ENCODE measurements at regions not wholly inside any gene's neighbourhood (a gene's known extent, or its start where the extent isn't known, plus 50 kb on each side); places are given as distances from the start of the nearest gene placed in this dataset.
"Not testable (repeated sequence)": the region's sequence is repeated elsewhere in the genome, so short reads cannot be mapped to it uniquely, and the experiment has no call there.

DNA sequence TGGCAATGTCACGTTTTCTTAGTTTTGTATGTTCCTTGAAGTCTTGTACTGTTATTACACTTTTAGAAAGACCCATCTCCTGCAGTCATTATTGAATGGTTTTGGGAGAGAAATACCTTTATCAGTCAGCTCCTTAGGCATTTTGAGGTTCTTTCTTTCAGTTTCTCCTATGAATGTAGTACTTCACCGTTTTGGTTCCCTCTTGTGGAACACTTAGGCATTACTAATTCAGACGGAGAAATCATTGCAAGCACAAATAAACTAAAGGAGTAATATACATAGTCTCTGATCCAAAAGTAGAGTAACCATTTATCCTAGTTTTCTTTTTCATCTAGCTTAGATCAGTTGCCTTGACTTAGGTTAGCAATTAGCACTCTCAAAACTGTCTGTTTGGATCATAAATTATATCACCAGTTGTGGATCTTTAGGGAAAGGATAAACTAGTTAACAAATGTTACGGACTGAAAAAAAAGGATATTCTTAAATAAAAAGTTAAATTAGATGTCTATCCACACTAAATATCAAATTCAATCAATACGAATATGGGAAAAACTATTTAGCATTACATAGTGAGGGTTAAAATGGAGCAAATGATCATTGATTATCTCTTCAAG, 1538.3 kb upstream of the SEL1L start:
- DNase-seq (ENCODE audit: low read depth) = peak; percentile 1

DNA sequence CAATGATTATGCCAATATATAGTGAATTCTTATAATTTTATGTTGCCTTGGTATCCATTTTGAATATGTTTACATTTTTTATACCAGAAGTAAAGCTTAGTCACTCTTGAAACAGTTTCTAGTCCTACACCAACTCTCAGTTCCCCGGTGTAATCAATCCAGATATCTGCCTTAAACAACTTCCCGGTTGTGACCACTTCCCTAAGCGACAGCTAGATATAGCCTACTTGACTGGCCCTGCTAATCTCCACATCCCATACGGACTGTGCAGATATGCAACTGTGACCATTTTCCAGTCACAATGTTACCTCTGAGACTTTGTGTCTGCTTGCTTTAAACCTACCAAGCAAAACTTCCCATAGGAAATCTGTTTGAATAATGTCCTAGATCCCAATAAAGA, 1551.5 kb upstream of the SEL1L start:
- no peak for DNase-seq (ENCODE audit: low read depth)

DNA sequence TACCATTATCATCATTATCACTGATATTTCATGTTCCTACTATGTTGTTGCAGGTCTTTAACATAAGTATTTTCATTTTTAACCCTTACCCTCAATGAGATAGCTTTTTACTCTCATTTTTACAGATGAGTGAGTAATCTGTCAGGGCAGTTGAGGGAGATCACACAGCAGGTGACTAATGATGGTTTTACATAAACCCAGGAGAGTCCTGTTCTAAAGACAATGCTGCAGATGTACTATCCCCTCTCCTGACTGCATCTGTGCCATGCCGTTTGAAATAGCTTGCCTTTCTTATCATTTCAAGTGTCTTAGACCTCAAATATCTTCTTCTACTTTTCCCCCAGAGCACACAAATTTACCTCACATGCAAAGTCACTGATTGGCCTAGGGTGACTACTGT, 1552.1 kb upstream of the SEL1L start:
- no peak for DNase-seq (ENCODE audit: low read depth)

DNA sequence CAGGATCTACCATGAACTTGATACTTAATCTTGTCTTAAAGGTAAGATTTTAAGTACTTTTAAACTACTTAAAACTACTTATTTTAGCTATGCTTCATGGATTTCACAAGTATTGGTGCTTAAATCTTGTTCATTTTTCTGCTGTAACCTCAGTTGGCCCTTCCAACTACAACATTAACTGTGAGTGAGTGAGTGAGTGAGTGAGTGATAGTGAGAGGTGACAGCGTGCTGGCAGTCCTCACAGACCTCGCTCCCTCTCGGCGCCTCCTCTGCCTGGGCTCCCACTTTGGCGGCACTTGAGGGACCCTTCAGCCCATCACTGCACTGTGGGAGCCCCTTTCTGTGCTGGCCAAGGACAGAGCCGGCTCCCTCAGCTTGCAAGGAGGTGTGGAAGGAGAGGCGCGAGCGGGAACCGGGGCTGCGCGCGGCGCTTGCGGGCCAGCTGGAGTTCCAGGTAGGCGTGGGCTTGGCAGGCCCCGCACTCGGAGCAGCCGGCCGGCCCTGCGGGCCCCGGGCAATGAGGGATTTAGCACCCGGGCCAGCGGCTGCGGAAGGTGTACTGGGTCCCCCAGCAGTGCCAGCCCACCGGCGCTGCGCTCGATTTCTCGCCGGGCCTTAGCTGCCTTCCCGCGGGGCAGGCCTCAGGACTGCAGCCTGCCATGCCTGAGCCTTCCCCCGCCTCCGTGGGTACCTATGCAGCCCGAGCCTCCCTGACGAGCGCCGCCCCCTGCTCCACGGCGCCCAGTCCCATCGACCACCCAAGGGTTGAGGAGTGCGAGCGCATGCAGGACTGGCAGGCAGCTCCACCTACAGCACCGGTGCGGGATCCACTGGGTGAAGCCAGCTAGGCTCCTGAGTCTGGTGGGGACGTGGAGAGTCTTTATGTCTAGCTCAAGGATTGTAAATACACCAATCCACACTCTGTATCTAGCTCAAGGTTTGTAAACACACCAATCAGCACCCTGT, 1558.6 kb upstream of the SEL1L start:
- DNase-seq (ENCODE audit: low read depth) = not testable (repeated sequence)

DNA sequence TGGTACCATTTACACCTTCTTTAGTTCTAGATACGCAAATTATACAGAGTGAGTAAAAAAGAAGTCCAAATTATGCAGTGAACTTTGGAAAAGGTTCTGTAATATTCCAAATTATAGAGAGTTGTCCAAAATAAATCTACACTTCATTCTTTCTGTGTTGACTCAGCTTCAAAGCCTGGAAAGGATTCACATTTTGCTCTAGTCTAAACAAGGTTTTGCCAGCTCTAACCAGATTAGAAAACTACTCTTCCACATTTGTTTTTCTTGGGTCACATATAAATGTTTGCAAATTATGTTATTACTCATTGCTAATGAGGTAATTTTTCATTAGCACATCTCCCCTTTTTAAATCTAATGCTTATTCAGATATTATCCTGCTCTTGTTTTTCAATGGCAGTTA, 1562.4 kb upstream of the SEL1L start:
- no peak for DNase-seq (ENCODE audit: low read depth)

DNA sequence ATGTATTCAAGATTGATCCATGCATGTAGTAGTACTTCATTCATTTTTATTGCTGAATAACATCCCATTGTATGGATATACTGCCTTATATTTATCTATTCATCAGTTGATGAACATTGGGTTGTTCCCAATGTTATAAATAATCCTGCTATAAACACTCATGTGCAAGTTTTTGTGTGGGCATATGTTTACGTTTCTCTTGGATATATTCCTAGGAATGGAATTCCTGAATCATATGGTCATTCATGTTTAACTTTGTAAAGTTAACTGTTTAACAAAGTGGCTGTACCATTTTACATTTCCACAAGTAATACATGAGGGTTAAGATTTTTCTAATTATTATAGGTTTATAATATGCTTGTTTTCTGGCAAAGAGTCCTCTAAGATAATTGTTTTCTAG, 1568.2 kb upstream of the SEL1L start:
- DNase-seq (ENCODE audit: low read depth) = no peak

DNA sequence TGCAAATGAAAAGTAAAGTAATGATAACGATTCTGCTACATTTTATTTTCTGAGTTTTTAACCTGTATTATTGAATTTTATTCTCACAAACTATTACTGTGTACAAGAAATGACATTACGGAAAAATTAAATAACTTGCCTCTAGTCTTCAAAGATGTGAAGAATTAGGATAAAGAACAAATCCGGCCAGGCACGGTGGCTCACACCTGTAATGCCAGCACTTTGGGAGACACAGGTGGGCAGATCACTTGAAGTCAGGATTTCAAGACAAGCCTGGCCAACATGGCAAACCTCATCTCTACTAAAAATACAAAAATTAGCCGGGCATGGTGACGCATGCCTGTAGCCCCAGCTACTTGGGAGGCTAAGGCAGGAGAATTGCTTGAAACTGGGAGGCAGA, 1584.4 kb upstream of the SEL1L start:
- DNase-seq (ENCODE audit: low read depth) = no peak

DNA sequence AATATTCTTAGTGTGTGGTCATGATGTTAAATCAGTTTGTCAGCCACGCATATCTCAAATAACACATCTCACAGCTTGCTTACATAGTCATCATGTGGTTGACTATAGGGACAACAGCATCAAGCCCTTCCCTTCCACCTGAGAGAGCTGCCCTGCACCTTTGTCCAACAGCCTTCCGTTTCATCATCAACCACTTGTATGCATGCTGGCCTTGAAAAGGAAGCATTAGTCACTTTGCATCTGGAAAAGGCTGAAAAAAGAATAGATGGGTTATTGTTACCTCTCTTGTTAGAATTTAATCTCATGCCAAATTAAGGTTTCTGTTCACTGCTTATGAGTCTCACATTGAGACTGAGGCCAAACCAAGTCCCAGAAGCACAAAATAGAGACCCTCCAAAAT, 1586.5 kb upstream of the SEL1L start:
- no peak for DNase-seq (ENCODE audit: low read depth)

DNA sequence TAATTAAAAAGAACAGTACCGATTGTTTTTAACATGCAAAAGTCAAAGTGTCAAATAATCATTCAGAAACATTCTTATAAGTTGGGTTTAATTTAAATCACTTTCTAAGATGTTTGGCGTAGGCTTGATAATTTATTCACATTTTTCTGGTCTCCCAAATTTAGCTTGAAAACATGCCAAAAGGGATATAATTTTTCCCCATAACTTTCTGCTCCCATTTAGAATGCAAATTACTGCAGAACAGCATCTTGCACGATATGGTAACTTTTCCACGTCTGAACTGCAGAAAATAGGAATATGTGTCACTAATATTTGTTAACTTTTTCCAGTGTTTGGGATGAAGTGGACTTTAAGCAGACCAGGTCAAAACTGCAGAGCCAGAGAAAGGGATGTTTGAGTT, 1592.4 kb upstream of the SEL1L start:
- DNase-seq (ENCODE audit: low read depth) = no peak

DNA sequence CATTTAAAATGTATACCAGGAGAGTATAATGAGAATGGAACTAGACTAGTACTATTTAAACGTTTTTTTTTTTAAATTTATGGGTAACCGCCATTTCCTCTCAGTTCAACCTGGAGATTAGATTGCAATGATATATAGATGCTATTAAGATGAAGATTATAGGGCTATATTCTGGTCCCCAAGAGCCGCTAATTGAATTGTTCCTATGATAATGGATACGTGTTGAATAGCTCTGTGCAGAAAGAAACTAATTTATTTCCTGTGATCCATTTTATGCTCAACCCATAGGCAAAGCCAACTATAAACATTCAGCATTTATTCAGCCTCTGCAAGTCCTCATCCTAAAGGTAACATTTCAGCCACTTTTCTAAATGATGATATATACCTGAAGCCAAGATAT, 1595.1 kb upstream of the SEL1L start:
- DNase-seq (ENCODE audit: low read depth) = no peak

DNA sequence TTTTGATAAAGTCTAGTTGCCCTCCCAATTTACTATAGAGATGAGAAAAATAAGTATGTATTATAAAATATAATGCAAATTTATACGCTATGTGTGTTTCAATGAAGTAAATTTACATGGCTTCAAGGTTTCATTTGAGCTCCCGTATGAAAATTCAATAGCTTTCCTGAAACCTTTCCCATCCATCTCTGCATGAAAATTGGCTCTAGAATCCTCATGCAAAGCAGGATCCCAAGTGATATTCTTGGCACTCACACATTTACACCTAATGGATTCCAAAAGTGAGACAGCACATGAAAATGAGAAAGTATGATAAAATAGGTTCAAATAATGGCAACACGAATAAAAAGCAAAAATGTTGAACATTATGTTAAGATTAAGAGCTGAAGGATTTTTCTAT, 1595.8 kb upstream of the SEL1L start:
- DNase-seq (ENCODE audit: low read depth) = no peak

DNA sequence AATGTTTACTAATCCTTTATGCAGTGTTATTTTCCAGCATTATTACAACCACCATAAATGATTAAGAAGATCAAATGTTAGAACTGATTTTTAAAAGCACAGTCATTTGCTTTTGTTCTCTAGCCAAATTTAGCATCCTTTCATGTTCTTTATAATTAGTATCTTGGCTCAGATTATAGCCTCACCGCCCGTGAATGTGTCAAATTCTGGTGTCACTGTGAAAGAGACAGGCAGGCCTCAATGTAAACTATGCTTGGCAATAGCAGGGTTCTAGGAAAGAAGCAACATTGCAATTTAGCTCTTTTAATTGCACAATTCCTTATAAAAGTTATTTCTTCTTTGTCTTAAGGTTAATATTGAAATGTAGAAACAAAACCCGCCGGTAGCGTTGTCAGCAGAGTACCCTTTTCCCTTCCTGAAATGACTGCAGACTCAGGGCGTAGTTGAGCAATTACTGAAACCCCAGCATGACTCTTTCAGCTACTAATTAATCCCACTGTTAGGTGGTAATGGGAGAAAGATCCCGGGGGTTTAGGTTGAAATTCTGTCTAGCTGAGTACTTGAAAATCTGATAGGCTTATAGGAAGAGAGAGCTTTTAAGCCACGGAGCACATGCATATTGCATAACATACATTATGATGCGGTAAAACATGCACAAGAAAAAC, 1600.5 kb upstream of the SEL1L start:
- DNase-seq (ENCODE audit: low read depth) = no peak

DNA sequence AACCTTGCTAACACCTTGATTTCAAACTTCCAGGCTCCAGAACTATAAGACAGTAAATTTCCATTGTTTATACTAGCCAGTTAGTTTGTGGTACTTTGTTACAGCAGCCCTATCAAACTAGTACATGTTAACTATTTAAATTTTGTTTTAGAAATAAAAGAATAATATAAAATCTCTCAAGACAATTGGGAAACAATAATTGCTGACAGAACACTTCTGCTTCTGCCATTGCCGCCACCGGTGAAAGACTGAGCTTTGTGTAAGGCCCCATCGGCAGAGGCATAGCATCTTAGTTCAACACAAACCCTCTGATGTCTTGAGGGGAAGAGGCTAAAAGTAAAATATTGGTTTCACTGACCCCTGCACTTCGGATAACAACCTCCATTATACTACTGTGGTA, 1607.1 kb upstream of the SEL1L start:
- DNase-seq (ENCODE audit: low read depth) = no peak

DNA sequence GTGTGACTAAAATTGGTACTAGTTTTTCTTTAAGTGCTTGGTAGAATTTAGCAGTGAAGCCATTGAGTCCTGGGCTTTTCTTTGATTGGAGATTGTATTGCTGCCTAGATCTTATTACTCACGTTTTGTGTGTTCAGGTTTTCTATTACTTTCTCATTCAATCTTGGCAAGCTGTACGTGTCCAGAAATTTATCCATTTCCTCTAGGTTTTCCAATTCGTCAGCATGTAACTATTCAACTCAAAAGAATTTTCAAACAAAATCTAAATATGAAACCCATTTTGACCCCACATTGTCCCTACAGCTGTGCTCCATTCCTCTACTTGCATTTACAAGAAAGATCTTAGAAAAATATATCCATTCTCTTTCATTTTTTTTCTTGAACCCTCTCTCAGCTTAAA, 1613.4 kb upstream of the SEL1L start:
- no peak for DNase-seq (ENCODE audit: low read depth)

DNA sequence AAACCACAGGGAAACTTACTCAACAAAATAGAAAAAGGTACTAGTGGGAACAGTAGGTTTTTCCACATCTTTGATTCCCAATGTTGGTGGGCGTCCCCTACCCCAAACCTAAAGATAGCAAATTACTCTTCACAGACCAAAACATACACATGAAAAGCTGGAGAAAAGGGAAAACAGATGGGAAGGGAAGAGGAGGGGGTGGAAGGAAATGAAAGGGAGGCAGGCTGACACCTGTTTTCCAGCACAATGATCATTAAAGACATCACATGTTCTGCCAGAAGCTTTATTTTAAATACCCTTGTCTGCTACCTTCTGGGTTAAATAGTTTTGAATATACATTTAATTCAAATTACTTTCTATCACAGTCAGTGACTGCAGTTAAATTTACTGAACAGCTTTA, 1617.9 kb upstream of the SEL1L start:
- DNase-seq (ENCODE audit: low read depth) = no peak

DNA sequence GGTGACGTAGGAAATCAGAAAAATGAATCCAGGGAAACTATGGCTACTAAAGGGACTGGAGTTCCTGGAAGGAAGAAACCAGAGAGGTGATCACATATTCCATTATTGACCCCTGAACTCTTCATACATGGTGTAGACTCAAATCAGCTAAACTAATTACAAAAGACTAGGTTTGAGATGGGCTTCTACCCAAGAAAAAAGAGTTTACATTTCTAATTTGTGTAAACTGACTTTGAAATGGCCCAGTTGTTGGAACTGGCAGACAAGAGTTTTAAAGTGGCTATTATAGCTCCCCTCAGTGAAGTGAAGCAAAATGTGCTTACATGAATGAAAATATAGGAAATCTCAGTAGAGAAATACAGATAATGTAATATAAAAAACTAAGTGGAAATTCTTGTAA, 1619.4 kb upstream of the SEL1L start:
- no peak for DNase-seq (ENCODE audit: low read depth)

DNA sequence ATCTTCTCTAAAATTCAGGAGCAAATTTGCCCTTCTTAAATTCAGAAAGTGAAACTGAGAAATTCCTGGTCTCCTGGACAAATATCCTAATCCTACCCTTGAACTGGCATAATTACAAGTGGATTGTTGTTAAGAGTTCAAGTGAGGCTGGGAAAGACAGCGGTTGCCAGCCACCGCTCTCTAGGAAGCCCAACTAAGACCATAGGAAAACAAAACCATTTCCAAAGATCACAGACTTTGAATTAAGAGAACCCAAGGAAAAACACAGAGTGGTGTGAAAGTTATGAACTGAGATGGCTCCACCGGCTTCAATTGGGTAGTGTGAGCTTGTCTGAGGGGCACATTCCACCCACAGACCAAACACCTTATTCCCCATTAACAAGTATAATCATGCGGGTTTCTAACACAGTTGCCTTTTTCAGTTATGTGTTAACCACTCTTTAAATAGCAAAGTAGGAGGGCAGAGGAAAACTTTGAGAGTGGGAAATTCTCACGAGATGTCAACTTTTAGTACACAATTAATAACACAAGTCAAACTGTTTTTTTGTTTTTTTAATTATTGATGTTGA, 1628.8 kb upstream of the SEL1L start:
- DNase-seq (ENCODE audit: low read depth) = no peak

DNA sequence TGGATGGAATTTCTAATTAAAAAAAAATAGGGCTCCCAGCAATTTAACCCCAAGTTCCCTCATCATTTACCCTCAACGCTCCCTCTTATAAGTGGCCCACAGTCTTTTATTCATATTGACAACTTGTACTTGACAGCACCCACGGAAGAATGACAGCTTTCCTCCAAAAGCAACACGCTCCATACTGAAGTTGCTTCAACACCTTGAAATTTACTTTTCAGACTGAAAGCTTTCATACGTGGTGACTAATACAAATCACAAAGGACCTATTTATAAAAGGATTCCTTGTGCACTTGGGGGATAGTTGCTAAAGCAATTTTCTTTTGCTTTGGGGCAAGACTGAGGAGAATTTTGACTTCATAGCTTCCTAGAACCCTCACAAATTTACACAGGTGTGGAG, 1629.4 kb upstream of the SEL1L start:
- DNase-seq (ENCODE audit: low read depth) = no peak

DNA sequence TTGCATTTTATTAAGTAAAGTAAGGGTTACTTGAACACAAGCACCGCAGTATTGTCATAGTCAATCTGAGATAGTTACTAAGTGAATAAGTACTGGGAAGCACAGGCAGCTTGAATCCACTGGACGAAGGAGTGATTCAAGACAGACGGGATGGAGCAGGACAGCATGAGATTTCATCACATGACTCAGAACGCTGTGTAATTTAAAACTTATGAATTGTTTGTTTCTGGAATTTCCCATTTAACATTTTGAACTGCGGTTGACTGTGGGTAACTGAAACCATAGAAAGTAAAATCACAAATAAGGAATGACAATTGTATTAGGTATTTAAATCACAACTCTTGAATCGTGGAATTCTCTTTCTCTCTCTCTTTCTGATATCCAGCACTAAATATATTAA, 1630.4 kb upstream of the SEL1L start:
- DNase-seq (ENCODE audit: low read depth) = peak; percentile 39

DNA sequence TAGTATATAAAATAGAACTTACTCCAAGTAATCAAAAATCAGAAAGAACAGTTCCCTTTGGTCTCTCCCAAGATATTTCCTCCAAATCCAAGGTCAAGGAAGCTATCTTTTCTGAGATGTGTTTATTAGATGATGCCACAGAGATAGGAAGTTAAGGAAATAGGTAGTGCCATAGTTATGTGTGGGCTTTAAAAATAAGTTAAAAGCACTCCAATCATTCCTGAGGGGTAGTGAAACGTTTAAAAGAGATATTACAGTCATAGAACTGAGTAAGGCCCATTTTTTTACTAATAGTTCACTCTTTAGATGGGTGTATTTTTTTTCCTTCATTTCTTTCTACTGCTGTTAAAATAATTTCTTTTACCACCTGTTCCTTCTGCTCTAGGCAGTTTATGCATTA, 1630.9 kb upstream of the SEL1L start:
- no peak for DNase-seq (ENCODE audit: low read depth)

DNA sequence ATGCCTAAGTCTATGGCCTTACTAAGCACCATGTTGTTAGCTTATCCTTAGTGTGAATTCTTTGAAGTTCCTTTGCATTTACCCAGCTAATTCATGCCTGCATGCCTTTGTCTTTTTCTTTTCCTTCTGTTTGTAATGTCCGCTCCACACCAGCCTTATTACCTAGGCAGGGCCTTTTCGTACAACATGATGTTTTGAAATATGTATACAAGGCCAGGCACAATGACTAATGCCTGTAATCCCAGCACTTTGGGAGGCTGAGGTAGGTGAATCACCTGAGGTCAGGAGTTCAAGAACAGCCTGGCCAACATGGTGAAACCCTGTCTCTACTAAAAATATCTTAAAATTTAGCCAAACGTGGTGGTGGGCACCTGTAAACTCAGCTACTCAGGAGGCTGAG, 1636.5 kb upstream of the SEL1L start:
- no peak for DNase-seq (ENCODE audit: low read depth)

DNA sequence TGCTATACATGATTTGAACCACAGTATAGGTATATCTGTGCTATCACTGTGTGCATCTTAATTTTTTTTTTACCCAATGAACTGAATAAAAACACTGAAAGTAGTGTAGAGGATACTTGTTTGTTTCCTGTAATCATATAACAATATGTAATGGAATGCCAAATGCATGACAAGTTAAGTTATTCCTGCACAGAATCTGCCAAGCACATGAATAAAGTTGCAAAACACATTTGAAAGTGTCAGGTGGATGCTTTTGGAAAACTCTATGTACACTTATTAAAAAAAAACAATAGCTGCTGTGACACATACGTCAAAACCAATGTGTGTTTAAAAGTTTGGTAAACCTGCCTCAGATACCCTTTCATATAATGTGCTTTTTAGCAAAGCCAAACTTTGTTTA, 1638.1 kb upstream of the SEL1L start:
- DNase-seq (ENCODE audit: low read depth) = no peak

DNA sequence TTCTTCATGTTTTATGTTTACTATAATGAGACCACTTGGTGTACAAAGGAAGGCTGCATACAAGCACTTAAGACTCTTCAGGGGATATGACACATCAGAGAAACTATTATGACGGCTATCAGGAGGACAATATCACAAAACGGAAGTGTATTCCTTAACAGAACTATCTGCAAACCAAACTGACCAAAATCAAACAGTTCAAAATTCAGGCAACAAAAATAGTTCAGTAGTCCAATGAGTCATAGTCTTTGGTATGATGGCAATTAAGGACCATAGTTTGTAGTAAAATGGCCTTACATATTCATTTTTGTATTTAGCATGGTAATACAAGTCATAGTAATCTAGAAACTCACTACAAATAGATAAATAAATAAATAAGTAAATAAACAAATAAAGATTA, 1638.7 kb upstream of the SEL1L start:
- peak; percentile 19 for DNase-seq (ENCODE audit: low read depth)

Data from RPMI7951 (cell line).